Caco-2 (cell line): ENCODE measurements at regions not wholly inside any gene's neighbourhood (a gene's known extent, or its start where the extent isn't known, plus 50 kb on each side); places are given as distances from the start of the nearest gene placed in this dataset.

Experiments
- BruUV-seq: library from RNA; stranded (reverse); fragments of 400-500 nt; replicated peaks from 2 replicates; lab custom pipeline; 2021; lab: Mats Ljungman, UMichigan
- CTCF ChIA-PET: fragments of 300-600 bp; sonication (Branson Sonifier 250); formaldehyde crosslinking; loops from one replicate; lab custom pipeline; 2022; ENCODE audit warnings: antibody characterized with exemption; lab: Charles Lee
- POLR2A ChIA-PET: fragments of 300-600 bp; sonication (Branson Sonifier 250); formaldehyde crosslinking; loops from one replicate; lab custom pipeline; 2022; ENCODE audit warnings: antibody characterized with exemption; lab: Charles Lee
- DNase-seq, 2 experiments: peaks; one replicate each; pipeline versions ENCODE4 v3.0.0 to v3.0.0-alpha.2; 2020 to 2022
- H3K27me3 ChIP-seq: replicated peaks from 2 replicates; pipeline ENCODE4 v1.6.0; 2011; ENCODE audit warnings: low read length; ENCODE audit not compliant: control insufficient read depth, insufficient read depth
- H3K36me3 ChIP-seq: 2 replicates; pipeline ENCODE4 v1.5.1; 2011; ENCODE audit warnings: low read length; ENCODE audit not compliant: control insufficient read depth, insufficient read depth
- H3K4me1 ChIP-seq: fragments of 250-450 bp; sonication (Bioruptor Pico); 2 replicates; pipeline ENCODE4 v1.5.1; 2020; ENCODE audit warnings: mild to moderate bottlenecking
- H3K4me3 ChIP-seq: 2 replicates; pipeline ENCODE4 v1.5.1; 2011; ENCODE audit warnings: low read depth, mild to moderate bottlenecking, control low read depth, low read length
- H3K9me3 ChIP-seq: fragments of 250-450 bp; sonication (Bioruptor Pico); 2 replicates; pipeline ENCODE4 v1.5.1; 2020; ENCODE audit warnings: mild to moderate bottlenecking, moderate library complexity
- H3K27ac Mint-ChIP-seq: one replicate; pipeline ENCODE4 v1.8.0; 2022; ENCODE audit warnings: mixed read lengths; ENCODE audit not compliant: unreplicated experiment
- H3K27me3 Mint-ChIP-seq: one replicate; pipeline ENCODE4 v1.8.0; 2022; ENCODE audit warnings: mixed read lengths; ENCODE audit not compliant: insufficient read depth, unreplicated experiment
- H3K36me3 Mint-ChIP-seq: one replicate; pipeline ENCODE4 v1.8.0; 2022; ENCODE audit warnings: mild to moderate bottlenecking, mixed read lengths; ENCODE audit not compliant: insufficient read depth, unreplicated experiment
- H3K4me1 Mint-ChIP-seq: one replicate; pipeline ENCODE4 v1.8.0; 2022; ENCODE audit warnings: low read depth, mixed read lengths; ENCODE audit not compliant: unreplicated experiment
- H3K4me3 Mint-ChIP-seq: one replicate; pipeline ENCODE4 v1.8.0; 2022; ENCODE audit warnings: mild to moderate bottlenecking, moderate library complexity, mixed read lengths; ENCODE audit not compliant: unreplicated experiment
- H3K9me3 Mint-ChIP-seq: one replicate; pipeline ENCODE4 v1.8.0; 2022; ENCODE audit warnings: mixed read lengths; ENCODE audit not compliant: unreplicated experiment
- CTCF ChIP-seq, 2 experiments: fragments of 200-600 bp in 1 of 2; IDR thresholded peaks; 1 replicate in 1 of 2; 2 replicates in 1 of 2; pipeline versions ENCODE4 v1.5.1 to v1.8.0; 2011 to 2022; ENCODE audit warnings: antibody characterized with exemption in 1 of 2, control low read depth in 1 of 2, inconsistent platforms in 1 of 2, low read depth in 1 of 2, low read length in 1 of 2, mild to moderate bottlenecking in 1 of 2, moderate library complexity in 1 of 2; ENCODE audit not compliant: insufficient read depth in 1 of 2, severe bottlenecking in 1 of 2, unreplicated experiment in 1 of 2
- intact Hi-C: fragments of 100-400 bp; cut with micrococcal nuclease; formaldehyde crosslinking; loops from one replicate; pipeline ENCODE4 v1.10.0; 2022; ENCODE audit not compliant: unreplicated experiment

- Histone ChIP-seq H3K9me3 (no peaks in the 10 kb centered on the region), H3K4me3 (no peak overlapping the region), H3K36me3 (no peaks in the 10 kb centered on the region), H3K4me1 (no peaks in the 10 kb centered on the region), H3K27me3 (no peaks in the 10 kb centered on the region)
- H3K4me1 Mint-ChIP-seq: no peaks in the 10 kb centered on the region
- intact Hi-C loops: no loop called here
- H3K27me3 Mint-ChIP-seq: no peaks in the 10 kb centered on the region
- no peak for TF ChIP-seq CTCF (IDR thresholded peaks at IDR 0.05; ENCODE audit: insufficient read depth in 1 of 2, low read depth in 1 of 2, low read length in 1 of 2, severe bottlenecking in 1 of 2, unreplicated experiment in 1 of 2)
- no peak overlapping the region for H3K4me3 Mint-ChIP-seq
- no peaks in the 10 kb centered on the region for H3K36me3 Mint-ChIP-seq
- no peaks in the 10 kb centered on the region for H3K9me3 Mint-ChIP-seq
- DNase-seq: no peak
- H3K27ac Mint-ChIP-seq: no peak overlapping the region
- no TSS peak for BruUV-seq
- POLR2A ChIA-PET: no interaction called here
- CTCF ChIA-PET: no interaction called here
Observed at GRCh38 chr4:176595257-176595656, 197.5 kb downstream of the VEGFC start.

- Histone ChIP-seq H3K9me3 (no peaks in the 10 kb centered on the region), H3K4me1 (no peaks in the 10 kb centered on the region), H3K36me3 (no peaks in the 10 kb centered on the region), H3K4me3 (no peak overlapping the region), H3K27me3 (no peaks in the 10 kb centered on the region)
- H3K4me3 Mint-ChIP-seq: no peak overlapping the region
- peaks cover 3% of the 10 kb centered on the region for H3K27me3 Mint-ChIP-seq
- DNase-seq: no peak
- no TSS peak for BruUV-seq
- no peak overlapping the region for H3K27ac Mint-ChIP-seq
- CTCF ChIA-PET: no interaction called here
- no peaks in the 10 kb centered on the region for H3K36me3 Mint-ChIP-seq
- no peaks in the 10 kb centered on the region for H3K9me3 Mint-ChIP-seq
- POLR2A ChIA-PET: no interaction called here
- intact Hi-C loops: no loop called here
- H3K4me1 Mint-ChIP-seq: no peaks in the 10 kb centered on the region
- TF ChIP-seq CTCF (IDR thresholded peaks at IDR 0.05; ENCODE audit: insufficient read depth in 1 of 2, low read depth in 1 of 2, low read length in 1 of 2, severe bottlenecking in 1 of 2, unreplicated experiment in 1 of 2): no peak
Observed at GRCh38 chr4:176601124-176601523, 191.6 kb downstream of the VEGFC start.

GRCh38 chr4:176607807-176608206, 184.9 kb downstream of the VEGFC start:
- peaks cover 3% of the 10 kb centered on the region for H3K27me3 Mint-ChIP-seq
- no peaks in the 10 kb centered on the region for H3K4me1 ChIP-seq
- no peak overlapping the region for H3K4me3 Mint-ChIP-seq
- H3K4me3 ChIP-seq: no peak overlapping the region
- no peaks in the 10 kb centered on the region for H3K9me3 ChIP-seq
- no peaks in the 10 kb centered on the region for H3K4me1 Mint-ChIP-seq
- ChIA-PET POLR2A (no interaction called here), CTCF (no interaction called here)
- BruUV-seq: no TSS peak
- no peaks in the 10 kb centered on the region for H3K9me3 Mint-ChIP-seq
- H3K27ac Mint-ChIP-seq: no peak overlapping the region
- intact Hi-C loops: no loop called here
- H3K36me3 ChIP-seq: no peaks in the 10 kb centered on the region
- no peak for TF ChIP-seq CTCF (IDR thresholded peaks at IDR 0.05; ENCODE audit: insufficient read depth in 1 of 2, low read depth in 1 of 2, low read length in 1 of 2, severe bottlenecking in 1 of 2, unreplicated experiment in 1 of 2)
- H3K27me3 ChIP-seq: no peaks in the 10 kb centered on the region
- DNase-seq: no peak
- H3K36me3 Mint-ChIP-seq: no peaks in the 10 kb centered on the region
